ENCODE measurements at regions not wholly inside any gene's neighbourhood (a gene's known extent, or its start where the extent isn't known, plus 50 kb on each side); places are given as distances from the start of the nearest gene placed in this dataset.
"Not testable (repeated sequence)": the region's sequence is repeated elsewhere in the genome, so short reads cannot be mapped to it uniquely, and the experiment has no call there.

DNA sequence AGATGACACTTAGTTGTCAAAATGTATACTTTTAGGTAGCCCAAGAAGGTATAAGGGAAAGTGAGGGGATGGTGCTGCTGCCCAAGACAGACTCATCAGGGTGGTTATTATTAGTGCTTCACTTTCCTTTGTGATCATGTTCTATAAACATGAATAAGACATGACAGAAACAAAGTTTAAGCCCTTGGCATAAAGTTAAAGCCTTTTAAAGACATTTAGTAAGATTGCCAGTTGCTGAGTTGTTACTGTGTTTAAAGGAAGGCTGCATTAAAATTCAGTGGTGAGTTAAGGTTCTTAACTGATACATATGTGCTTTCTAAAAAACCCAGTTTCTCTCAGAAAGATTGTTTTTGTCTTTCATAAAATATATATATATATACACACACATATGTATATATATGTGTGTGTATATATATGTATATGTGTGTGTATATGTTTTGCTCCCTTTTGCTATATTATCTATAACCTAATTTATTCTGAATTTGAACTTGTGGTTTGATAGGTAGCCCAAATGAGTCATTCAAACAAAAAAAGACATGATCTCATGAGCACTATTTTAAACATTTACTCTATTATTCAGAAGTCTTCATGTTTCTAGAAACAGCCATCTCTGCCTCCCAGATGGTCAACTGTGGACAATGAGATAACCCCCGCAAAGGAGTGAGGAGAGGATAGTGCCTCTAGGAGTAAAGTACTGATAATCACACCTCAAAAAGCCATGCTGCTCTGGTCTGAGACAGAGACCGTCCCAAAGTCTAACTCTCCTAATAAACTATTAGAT lies 98.1 kb upstream of the OTUD4 start:
- H3K9me3 ChIP-seq (ENCODE audit: severe bottlenecking) = no peaks in the 10 kb centered on the region
- no peak overlapping the region for H3K27ac ChIP-seq
- no peaks in the 10 kb centered on the region for H3K36me3 ChIP-seq
- H3K27me3 ChIP-seq (ENCODE audit: insufficient read depth, low read depth, severe bottlenecking) = no peaks in the 10 kb centered on the region
- H3K4me3 ChIP-seq (ENCODE audit: low read depth, low read length) = no peak overlapping the region
- DNase-seq = no peak
- TF ChIP-seq, protein P1, sequence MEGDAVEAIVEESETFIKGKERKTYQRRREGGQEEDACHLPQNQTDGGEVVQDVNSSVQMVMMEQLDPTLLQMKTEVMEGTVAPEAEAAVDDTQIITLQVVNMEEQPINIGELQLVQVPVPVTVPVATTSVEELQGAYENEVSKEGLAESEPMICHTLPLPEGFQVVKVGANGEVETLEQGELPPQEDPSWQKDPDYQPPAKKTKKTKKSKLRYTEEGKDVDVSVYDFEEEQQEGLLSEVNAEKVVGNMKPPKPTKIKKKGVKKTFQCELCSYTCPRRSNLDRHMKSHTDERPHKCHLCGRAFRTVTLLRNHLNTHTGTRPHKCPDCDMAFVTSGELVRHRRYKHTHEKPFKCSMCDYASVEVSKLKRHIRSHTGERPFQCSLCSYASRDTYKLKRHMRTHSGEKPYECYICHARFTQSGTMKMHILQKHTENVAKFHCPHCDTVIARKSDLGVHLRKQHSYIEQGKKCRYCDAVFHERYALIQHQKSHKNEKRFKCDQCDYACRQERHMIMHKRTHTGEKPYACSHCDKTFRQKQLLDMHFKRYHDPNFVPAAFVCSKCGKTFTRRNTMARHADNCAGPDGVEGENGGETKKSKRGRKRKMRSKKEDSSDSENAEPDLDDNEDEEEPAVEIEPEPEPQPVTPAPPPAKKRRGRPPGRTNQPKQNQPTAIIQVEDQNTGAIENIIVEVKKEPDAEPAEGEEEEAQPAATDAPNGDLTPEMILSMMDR (IDR thresholded peaks at IDR 0.05; ENCODE audit: low read depth, low read length) = no peak

- no peaks in the 10 kb centered on the region for H3K36me3 ChIP-seq
- no peaks in the 10 kb centered on the region for H3K9me3 ChIP-seq (ENCODE audit: severe bottlenecking)
- TF ChIP-seq, protein P1 (IDR thresholded peaks at IDR 0.05; ENCODE audit: low read depth, low read length) = no peak
- no peak for DNase-seq
- no peaks in the 10 kb centered on the region for H3K27me3 ChIP-seq (ENCODE audit: insufficient read depth, low read depth, severe bottlenecking)
- H3K27ac ChIP-seq = no peak overlapping the region
- H3K4me3 ChIP-seq (ENCODE audit: low read depth, low read length) = no peak overlapping the region
Observed at GRCh38 chr4:145277011-145277410, 96.6 kb upstream of the OTUD4 start.

- Histone ChIP-seq H3K27me3 (ENCODE audit: insufficient read depth, low read depth, severe bottlenecking) (no peaks in the 10 kb centered on the region), H3K36me3 (no peaks in the 10 kb centered on the region), H3K9me3 (ENCODE audit: severe bottlenecking) (no peaks in the 10 kb centered on the region), H3K27ac (no peak overlapping the region), H3K4me3 (ENCODE audit: low read depth, low read length) (no peak overlapping the region)
- DNase-seq = no peak
- TF ChIP-seq, protein P1 (IDR thresholded peaks at IDR 0.05; ENCODE audit: low read depth, low read length) = no peak
Observed at GRCh38 chr4:145276050-145276449, 95.7 kb upstream of the OTUD4 start.

GRCh38 chr4:145271194-145271593 lies 90.8 kb upstream of the OTUD4 start:
- no peak for DNase-seq
- TF ChIP-seq, protein P1 (IDR thresholded peaks at IDR 0.05; ENCODE audit: low read depth, low read length) = no peak
- no peak overlapping the region for H3K4me3 ChIP-seq (ENCODE audit: low read depth, low read length)

GRCh38 chr4:145266881-145267280 lies 86.5 kb upstream of the OTUD4 start:
- Histone ChIP-seq H3K4me3 (ENCODE audit: low read depth, low read length) (no peak overlapping the region), H3K27ac (no peak overlapping the region), H3K27me3 (ENCODE audit: insufficient read depth, low read depth, severe bottlenecking) (no peaks in the 10 kb centered on the region), H3K9me3 (ENCODE audit: severe bottlenecking) (no peaks in the 10 kb centered on the region), H3K36me3 (no peaks in the 10 kb centered on the region)
- no peak for DNase-seq
- TF ChIP-seq, protein P1 (IDR thresholded peaks at IDR 0.05; ENCODE audit: low read depth, low read length) = no peak

More at GRCh38 chr4:145271194-145271593, 90.8 kb upstream of the OTUD4 start:
- Histone ChIP-seq H3K36me3 (no peaks in the 10 kb centered on the region), H3K27ac (no peak overlapping the region), H3K9me3 (ENCODE audit: severe bottlenecking) (no peaks in the 10 kb centered on the region), H3K27me3 (ENCODE audit: insufficient read depth, low read depth, severe bottlenecking) (no peaks in the 10 kb centered on the region)

GRCh38 chr4:145260091-145260490 lies 79.7 kb upstream of the OTUD4 start:
- Histone ChIP-seq H3K27ac (no peak overlapping the region), H3K9me3 (ENCODE audit: severe bottlenecking) (peaks cover 2% of the 10 kb centered on the region), H3K4me3 (ENCODE audit: low read depth, low read length) (no peak overlapping the region), H3K27me3 (ENCODE audit: insufficient read depth, low read depth, severe bottlenecking) (no peaks in the 10 kb centered on the region), H3K36me3 (no peaks in the 10 kb centered on the region)
- TF ChIP-seq, protein P1 (IDR thresholded peaks at IDR 0.05; ENCODE audit: low read depth, low read length) = no peak
- no peak for DNase-seq

- not testable (repeated sequence) for H3K36me3 ChIP-seq
Observed at GRCh38 chr4:145255311-145255710, 74.9 kb upstream of the OTUD4 start.

More at GRCh38 chr4:145255311-145255710, 74.9 kb upstream of the OTUD4 start:
- not testable (repeated sequence) for H3K27me3 ChIP-seq (ENCODE audit: insufficient read depth, low read depth, severe bottlenecking); H3K27ac ChIP-seq; H3K4me3 ChIP-seq (ENCODE audit: low read depth, low read length); H3K9me3 ChIP-seq (ENCODE audit: severe bottlenecking)
- DNase-seq = peak; percentile 19
